ENCODE measurements at regions not wholly inside any gene's neighbourhood (a gene's known extent, or its start where the extent isn't known, plus 50 kb on each side); places are given as distances from the start of the nearest gene placed in this dataset.
"Not testable (repeated sequence)": the region's sequence is repeated elsewhere in the genome, so short reads cannot be mapped to it uniquely, and the experiment has no call there.

- TF ChIP-seq CTCF (IDR thresholded peaks at IDR 0.05); POLR2AphosphoS5 (IDR thresholded peaks at IDR 0.05; ENCODE audit: insufficient read depth in 1 of 2, low read depth in 1 of 2); POLR2A (IDR thresholded peaks at IDR 0.05): not testable (repeated sequence)
Measured at GRCh38 chr14:105704492-105704891, 178.1 kb downstream of the TMEM121 start.
